ENCODE measurements at regions not wholly inside any gene's neighbourhood (a gene's known extent, or its start where the extent isn't known, plus 50 kb on each side); places are given as distances from the start of the nearest gene placed in this dataset.
A peak's percentile ranks its signal among the peaks of the same experiment; 100 is the strongest.

- Histone ChIP-seq H3K9me3 (ENCODE audit: control insufficient read depth, low read length) (no peaks in the 10 kb centered on the region), H3K4me3 (ENCODE audit: insufficient read depth, low read depth, low read length) (no peak overlapping the region), H3K27me3 (ENCODE audit: control insufficient read depth, insufficient read depth, low read length, poor library complexity, severe bottlenecking) (no peaks in the 10 kb centered on the region), H3K27ac (ENCODE audit: insufficient read depth, low read depth, low read length, poor library complexity, severe bottlenecking) (no peak overlapping the region), H3K4me1 (ENCODE audit: control insufficient read depth, insufficient read depth, low read length) (peaks cover 34% of the 10 kb centered on the region), H3K36me3 (ENCODE audit: control insufficient read depth, insufficient read depth, low read length) (no peaks in the 10 kb centered on the region)
- 91 to 92% methylated on average over 16 of the region's 16 CpGs for WGBS, 2 experiments
Observed at GRCh38 chr11:45078236-45079074, 68.0 kb upstream of the PRDM11 start.

- H3K36me3 ChIP-seq (ENCODE audit: control insufficient read depth, insufficient read depth, low read length), result no peaks in the 10 kb centered on the region
- H3K27me3 ChIP-seq (ENCODE audit: control insufficient read depth, insufficient read depth, low read length, poor library complexity, severe bottlenecking), result no peaks in the 10 kb centered on the region
- H3K9me3 ChIP-seq (ENCODE audit: control insufficient read depth, low read length), result no peaks in the 10 kb centered on the region
- peaks cover 28% of the 10 kb centered on the region for H3K4me1 ChIP-seq (ENCODE audit: control insufficient read depth, insufficient read depth, low read length)
- H3K27ac ChIP-seq (ENCODE audit: insufficient read depth, low read depth, low read length, poor library complexity, severe bottlenecking), result no peak overlapping the region
- no peak overlapping the region for H3K4me3 ChIP-seq (ENCODE audit: insufficient read depth, low read depth, low read length)
- WGBS, 2 experiments, result 62 to 65% methylated on average over 4 of the region's 4 CpGs
Observed at GRCh38 chr11:45079075-45079444, 67.4 kb upstream of the PRDM11 start.

GRCh38 chr11:45079567-45079942, 66.9 kb upstream of the PRDM11 start:
- H3K4me1 ChIP-seq (ENCODE audit: control insufficient read depth, insufficient read depth, low read length), result peaks cover 26% of the 10 kb centered on the region
- H3K27ac ChIP-seq (ENCODE audit: insufficient read depth, low read depth, low read length, poor library complexity, severe bottlenecking), result no peak overlapping the region
- no peaks in the 10 kb centered on the region for H3K27me3 ChIP-seq (ENCODE audit: control insufficient read depth, insufficient read depth, low read length, poor library complexity, severe bottlenecking)
- H3K4me3 ChIP-seq (ENCODE audit: insufficient read depth, low read depth, low read length), result no peak overlapping the region
- WGBS, 2 experiments, result 83 to 97% methylated on average over 1 of the region's 1 CpG
- H3K36me3 ChIP-seq (ENCODE audit: control insufficient read depth, insufficient read depth, low read length), result no peaks in the 10 kb centered on the region
- H3K9me3 ChIP-seq (ENCODE audit: control insufficient read depth, low read length), result no peaks in the 10 kb centered on the region

GRCh38 chr11:45079943-45080719, 66.3 kb upstream of the PRDM11 start:
- H3K4me1 ChIP-seq (ENCODE audit: control insufficient read depth, insufficient read depth, low read length), result peaks cover 25% of the 10 kb centered on the region
- no peak overlapping the region for H3K27ac ChIP-seq (ENCODE audit: insufficient read depth, low read depth, low read length, poor library complexity, severe bottlenecking)
- WGBS, 2 experiments, result 85 to 87% methylated on average over 16 of the region's 16 CpGs
- no peaks in the 10 kb centered on the region for H3K27me3 ChIP-seq (ENCODE audit: control insufficient read depth, insufficient read depth, low read length, poor library complexity, severe bottlenecking)
- no peaks in the 10 kb centered on the region for H3K36me3 ChIP-seq (ENCODE audit: control insufficient read depth, insufficient read depth, low read length)
- H3K9me3 ChIP-seq (ENCODE audit: control insufficient read depth, low read length), result no peaks in the 10 kb centered on the region
- H3K4me3 ChIP-seq (ENCODE audit: insufficient read depth, low read depth, low read length), result no peak overlapping the region

- Histone ChIP-seq H3K4me1 (ENCODE audit: control insufficient read depth, insufficient read depth, low read length) (peaks cover 42% of the 10 kb centered on the region), H3K9me3 (ENCODE audit: control insufficient read depth, low read length) (no peaks in the 10 kb centered on the region), H3K27ac (ENCODE audit: insufficient read depth, low read depth, low read length, poor library complexity, severe bottlenecking) (no peak overlapping the region), H3K27me3 (ENCODE audit: control insufficient read depth, insufficient read depth, low read length, poor library complexity, severe bottlenecking) (no peaks in the 10 kb centered on the region), H3K4me3 (ENCODE audit: insufficient read depth, low read depth, low read length) (no peak overlapping the region), H3K36me3 (ENCODE audit: control insufficient read depth, insufficient read depth, low read length) (no peaks in the 10 kb centered on the region)
- WGBS, 2 experiments, result 51% methylated on average over 10 of the region's 10 CpGs
Observed at GRCh38 chr11:45082744-45083543, 63.5 kb upstream of the PRDM11 start.

GRCh38 chr11:45083544-45084087, 62.8 kb upstream of the PRDM11 start:
- WGBS, 2 experiments, result 41 to 43% methylated on average over 3 of the region's 3 CpGs
- Histone ChIP-seq H3K27ac (ENCODE audit: insufficient read depth, low read depth, low read length, poor library complexity, severe bottlenecking) (no peak overlapping the region), H3K36me3 (ENCODE audit: control insufficient read depth, insufficient read depth, low read length) (no peaks in the 10 kb centered on the region), H3K4me1 (ENCODE audit: control insufficient read depth, insufficient read depth, low read length) (peaks cover 48% of the 10 kb centered on the region), H3K4me3 (ENCODE audit: insufficient read depth, low read depth, low read length) (no peak overlapping the region), H3K27me3 (ENCODE audit: control insufficient read depth, insufficient read depth, low read length, poor library complexity, severe bottlenecking) (no peaks in the 10 kb centered on the region), H3K9me3 (ENCODE audit: control insufficient read depth, low read length) (no peaks in the 10 kb centered on the region)

- no peak overlapping the region for H3K4me3 ChIP-seq (ENCODE audit: insufficient read depth, low read depth, low read length)
- H3K27ac ChIP-seq (ENCODE audit: insufficient read depth, low read depth, low read length, poor library complexity, severe bottlenecking), result peak overlapping the region; percentile 65
- H3K9me3 ChIP-seq (ENCODE audit: control insufficient read depth, low read length), result no peaks in the 10 kb centered on the region
- 45 to 46% methylated on average over 11 of the region's 11 CpGs for WGBS, 2 experiments
- H3K27me3 ChIP-seq (ENCODE audit: control insufficient read depth, insufficient read depth, low read length, poor library complexity, severe bottlenecking), result no peaks in the 10 kb centered on the region
- no peaks in the 10 kb centered on the region for H3K36me3 ChIP-seq (ENCODE audit: control insufficient read depth, insufficient read depth, low read length)
- H3K4me1 ChIP-seq (ENCODE audit: control insufficient read depth, insufficient read depth, low read length), result peaks cover 48% of the 10 kb centered on the region
Observed at GRCh38 chr11:45085646-45086501, 60.6 kb upstream of the PRDM11 start.

- Histone ChIP-seq H3K27me3 (ENCODE audit: control insufficient read depth, insufficient read depth, low read length, poor library complexity, severe bottlenecking) (no peaks in the 10 kb centered on the region), H3K27ac (ENCODE audit: insufficient read depth, low read depth, low read length, poor library complexity, severe bottlenecking) (no peak overlapping the region), H3K4me1 (ENCODE audit: control insufficient read depth, insufficient read depth, low read length) (peaks cover 49% of the 10 kb centered on the region), H3K4me3 (ENCODE audit: insufficient read depth, low read depth, low read length) (no peak overlapping the region), H3K36me3 (ENCODE audit: control insufficient read depth, insufficient read depth, low read length) (no peaks in the 10 kb centered on the region), H3K9me3 (ENCODE audit: control insufficient read depth, low read length) (no peaks in the 10 kb centered on the region)
- WGBS, 2 experiments, result 82 to 84% methylated on average over 5 of the region's 5 CpGs
Observed at GRCh38 chr11:45086526-45086925, 59.9 kb upstream of the PRDM11 start.

- no peaks in the 10 kb centered on the region for H3K27me3 ChIP-seq (ENCODE audit: control insufficient read depth, insufficient read depth, low read length, poor library complexity, severe bottlenecking)
- no peaks in the 10 kb centered on the region for H3K9me3 ChIP-seq (ENCODE audit: control insufficient read depth, low read length)
- H3K4me1 ChIP-seq (ENCODE audit: control insufficient read depth, insufficient read depth, low read length), result peaks cover 56% of the 10 kb centered on the region
- H3K4me3 ChIP-seq (ENCODE audit: insufficient read depth, low read depth, low read length), result no peak overlapping the region
- no peaks in the 10 kb centered on the region for H3K36me3 ChIP-seq (ENCODE audit: control insufficient read depth, insufficient read depth, low read length)
- 73 to 75% methylated on average over 7 of the region's 7 CpGs for WGBS, 2 experiments
- H3K27ac ChIP-seq (ENCODE audit: insufficient read depth, low read depth, low read length, poor library complexity, severe bottlenecking), result no peak overlapping the region
Observed at GRCh38 chr11:45087086-45087899, 59.1 kb upstream of the PRDM11 start.
